ENCODE measurements at regions not wholly inside any gene's neighbourhood (a gene's known extent, or its start where the extent isn't known, plus 50 kb on each side); places are given as distances from the start of the nearest gene placed in this dataset.
"Not testable (repeated sequence)": the region's sequence is repeated elsewhere in the genome, so short reads cannot be mapped to it uniquely, and the experiment has no call there.

- DNase-seq (ENCODE audit: low read depth, low spot score), result no peak
- H3K4me3 ChIP-seq (ENCODE audit: low read length), result no peak overlapping the region
These were observed 97.4 kb upstream of the ELOVL5 start for GRCh38 chr6:53446151-53446550.

GRCh38 chr6:53441761-53442160 is 93.0 kb upstream of the ELOVL5 start:
- H3K4me3 ChIP-seq (ENCODE audit: low read length), result no peak overlapping the region
- DNase-seq (ENCODE audit: low read depth, low spot score), result no peak

GRCh38 chr6:53441035-53441493 is 92.3 kb upstream of the ELOVL5 start:
- DNase-seq (ENCODE audit: low read depth, low spot score), result no peak
- H3K4me3 ChIP-seq (ENCODE audit: low read length), result no peak overlapping the region

GRCh38 chr6:53440336-53440945 is 91.7 kb upstream of the ELOVL5 start:
- no peak for DNase-seq (ENCODE audit: low read depth, low spot score)
- no peak overlapping the region for H3K4me3 ChIP-seq (ENCODE audit: low read length)

GRCh38 chr6:53439556-53439955 is 90.8 kb upstream of the ELOVL5 start:
- DNase-seq (ENCODE audit: low read depth, low spot score), result no peak
- no peak overlapping the region for H3K4me3 ChIP-seq (ENCODE audit: low read length)

- peak; percentile 62 for DNase-seq (ENCODE audit: low read depth, low spot score)
- no peak overlapping the region for H3K4me3 ChIP-seq (ENCODE audit: low read length)
These were observed 88.9 kb upstream of the ELOVL5 start for GRCh38 chr6:53437557-53438202.

- H3K4me3 ChIP-seq (ENCODE audit: low read length), result no peak overlapping the region
- DNase-seq (ENCODE audit: low read depth, low spot score), result peak; percentile 10
These were observed 88.0 kb upstream of the ELOVL5 start for GRCh38 chr6:53436526-53437303.

GRCh38 chr6:53433951-53434285 is 85.2 kb upstream of the ELOVL5 start:
- no peak for DNase-seq (ENCODE audit: low read depth, low spot score)
- H3K4me3 ChIP-seq (ENCODE audit: low read length), result no peak overlapping the region

- DNase-seq (ENCODE audit: low read depth, low spot score), result no peak
- no peak overlapping the region for H3K4me3 ChIP-seq (ENCODE audit: low read length)
These were observed 84.7 kb upstream of the ELOVL5 start for GRCh38 chr6:53433261-53433950.

- DNase-seq (ENCODE audit: low read depth, low spot score), result no peak
- no peak overlapping the region for H3K4me3 ChIP-seq (ENCODE audit: low read length)
These were observed 83.8 kb upstream of the ELOVL5 start for GRCh38 chr6:53432318-53433161.

- peak; percentile 40 for DNase-seq (ENCODE audit: low read depth, low spot score)
- no peak overlapping the region for H3K4me3 ChIP-seq (ENCODE audit: low read length)
These were observed 83.0 kb upstream of the ELOVL5 start for GRCh38 chr6:53431704-53432103.

GRCh38 chr6:53429401-53429800 is 80.7 kb upstream of the ELOVL5 start:
- no peak for DNase-seq (ENCODE audit: low read depth, low spot score)
- no peak overlapping the region for H3K4me3 ChIP-seq (ENCODE audit: low read length)

GRCh38 chr6:53428886-53429285 is 80.1 kb upstream of the ELOVL5 start:
- H3K4me3 ChIP-seq (ENCODE audit: low read length), result no peak overlapping the region
- DNase-seq (ENCODE audit: low read depth, low spot score), result no peak

GRCh38 chr6:53426667-53427270 is 78.0 kb upstream of the ELOVL5 start:
- DNase-seq (ENCODE audit: low read depth, low spot score), result no peak
- no peak overlapping the region for H3K4me3 ChIP-seq (ENCODE audit: low read length)

GRCh38 chr6:53426117-53426516 is 77.4 kb upstream of the ELOVL5 start:
- no peak overlapping the region for H3K4me3 ChIP-seq (ENCODE audit: low read length)
- no peak for DNase-seq (ENCODE audit: low read depth, low spot score)

GRCh38 chr6:53424976-53425718 is 76.4 kb upstream of the ELOVL5 start:
- DNase-seq (ENCODE audit: low read depth, low spot score), result no peak
- H3K4me3 ChIP-seq (ENCODE audit: low read length), result no peak overlapping the region

GRCh38 chr6:53424300-53424699 is 75.5 kb upstream of the ELOVL5 start:
- DNase-seq (ENCODE audit: low read depth, low spot score), result no peak
- H3K4me3 ChIP-seq (ENCODE audit: low read length), result no peak overlapping the region

GRCh38 chr6:53423560-53423959 is 74.8 kb upstream of the ELOVL5 start:
- not testable (repeated sequence) for DNase-seq (ENCODE audit: low read depth, low spot score); H3K4me3 ChIP-seq (ENCODE audit: low read length)
